DMS 273 treated with DMSO at 0.1 percent for 48 hours (cell line): ENCODE measurements at regions not wholly inside any gene's neighbourhood (a gene's known extent, or its start where the extent isn't known, plus 50 kb on each side); places are given as distances from the start of the nearest gene placed in this dataset.
"Not testable (repeated sequence)": the region's sequence is repeated elsewhere in the genome, so short reads cannot be mapped to it uniquely, and the experiment has no call there.

ENCODE experiments used
- DNase-seq: peaks from one replicate; lab custom pipeline; 2025; lab: John Stamatoyannopoulos, UW

DNA sequence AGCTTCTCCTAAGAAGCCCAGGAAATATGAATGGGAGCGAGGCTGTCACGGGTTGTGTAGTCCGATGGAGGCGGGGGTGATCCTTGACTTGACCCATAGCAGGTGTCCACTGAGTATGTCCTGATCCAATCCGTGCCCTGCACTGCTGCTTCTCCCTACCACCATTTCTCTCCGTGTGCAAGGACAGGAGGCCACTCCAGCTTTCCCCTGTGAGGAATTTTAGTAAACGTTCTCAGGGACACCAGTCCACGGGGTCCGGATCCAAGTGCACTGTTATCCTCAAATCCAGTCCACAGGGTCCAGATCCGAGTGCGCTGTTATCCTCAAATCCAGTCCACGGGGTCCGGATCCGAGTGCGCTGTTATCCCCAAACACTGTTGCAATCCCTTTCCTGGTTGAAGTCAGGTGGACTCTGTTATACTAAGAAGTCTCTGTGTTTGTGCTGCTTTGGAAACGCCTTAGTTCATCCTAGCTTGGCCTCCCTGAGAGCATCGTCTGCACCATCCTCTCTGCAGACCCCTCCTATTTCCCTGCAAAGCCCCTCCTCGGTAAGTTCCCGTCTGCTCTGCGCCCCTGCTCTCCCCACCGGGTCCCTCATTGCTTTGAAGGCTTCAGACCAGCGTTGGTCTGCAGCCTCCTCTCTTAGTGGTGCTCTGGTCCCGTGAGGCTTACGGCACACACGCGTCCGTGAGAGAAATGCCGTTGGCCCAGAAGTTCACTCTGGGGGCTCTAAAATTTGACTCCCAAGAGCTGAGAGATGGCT lies 303.5 kb downstream of the TEX29 start:
- DNase-seq: no peak

DNA sequence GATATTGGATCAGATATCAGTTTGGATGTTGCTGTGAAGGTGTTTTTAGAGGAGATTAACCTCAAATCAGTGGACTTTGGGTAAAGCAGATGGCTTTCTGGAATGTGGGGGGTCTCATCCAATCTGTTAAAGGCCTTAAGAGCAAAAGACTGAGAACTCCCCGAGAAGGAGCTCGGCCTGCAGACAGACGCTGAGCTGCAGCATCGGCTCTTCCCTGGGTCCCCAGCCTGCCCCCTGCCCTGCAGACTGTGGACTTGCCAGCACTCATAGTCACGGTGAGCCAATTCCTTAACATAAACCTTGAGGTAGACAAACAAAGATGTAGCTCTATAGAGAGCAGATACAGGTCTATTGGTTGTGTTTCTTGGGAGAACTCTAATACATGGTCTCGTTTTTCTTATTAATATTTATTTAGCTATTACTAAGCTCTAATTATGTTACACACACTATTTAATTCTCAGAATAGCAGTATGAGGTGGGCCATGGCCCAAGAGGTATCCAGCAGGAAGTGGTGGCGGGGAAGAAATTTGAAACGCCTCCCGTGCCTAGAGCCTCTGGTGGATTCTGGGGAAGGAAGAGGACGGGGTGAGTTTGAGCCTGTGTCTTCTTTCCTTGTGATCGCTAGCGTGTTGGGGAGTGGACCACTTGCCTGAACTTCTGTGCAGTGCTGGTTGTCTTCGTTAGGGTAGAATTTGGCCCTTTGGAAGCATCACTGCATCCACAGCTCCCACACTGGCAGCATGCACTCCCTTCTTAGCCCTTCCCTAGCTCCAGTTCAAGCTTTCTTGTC lies 305.3 kb downstream of the TEX29 start:
- no peak for DNase-seq

DNA sequence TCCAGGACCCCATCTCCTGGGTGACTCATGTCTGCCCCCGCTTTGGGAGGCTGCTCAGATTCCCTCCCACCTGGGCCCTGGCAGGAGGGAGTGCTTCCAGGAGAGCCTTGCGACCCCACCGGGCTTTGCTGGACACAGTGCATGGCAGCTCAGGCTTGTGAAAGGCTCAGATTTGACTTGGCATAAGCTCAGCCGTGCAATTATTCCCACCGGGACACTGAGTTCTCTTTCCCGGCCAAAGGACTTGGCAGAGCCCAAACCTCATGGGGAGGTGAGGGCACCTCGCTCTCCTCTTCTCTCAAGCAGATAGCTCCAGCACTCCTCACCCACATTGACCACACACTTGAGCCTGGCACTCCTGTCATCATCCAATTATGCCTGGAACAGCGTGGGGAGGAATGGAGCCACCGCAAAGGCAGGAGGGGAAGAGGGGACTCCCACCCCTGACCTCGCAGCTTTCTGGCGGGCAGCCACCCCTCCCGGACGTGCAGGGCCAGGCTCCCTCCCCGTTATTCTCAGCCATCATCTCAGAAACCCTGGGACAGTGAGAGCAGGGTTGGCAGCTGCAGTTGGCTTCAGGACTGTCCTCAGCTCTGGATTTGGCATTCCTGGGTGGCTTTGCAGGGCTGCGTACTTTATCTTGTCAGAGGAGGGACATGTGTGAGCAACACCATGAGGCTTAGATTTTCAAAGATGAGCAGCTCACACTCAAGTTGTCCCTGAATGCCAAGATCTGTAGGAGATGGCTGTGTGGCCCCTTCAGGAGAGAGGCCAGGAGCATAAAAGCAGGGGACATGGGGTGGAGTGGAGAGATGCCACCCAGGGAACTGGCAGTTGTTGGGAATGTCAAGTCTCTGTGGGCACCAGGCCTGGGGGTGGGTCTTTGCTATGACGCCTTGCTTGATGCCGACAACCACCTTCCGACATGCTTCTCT lies 306.2 kb downstream of the TEX29 start:
- no peak for DNase-seq

DNA sequence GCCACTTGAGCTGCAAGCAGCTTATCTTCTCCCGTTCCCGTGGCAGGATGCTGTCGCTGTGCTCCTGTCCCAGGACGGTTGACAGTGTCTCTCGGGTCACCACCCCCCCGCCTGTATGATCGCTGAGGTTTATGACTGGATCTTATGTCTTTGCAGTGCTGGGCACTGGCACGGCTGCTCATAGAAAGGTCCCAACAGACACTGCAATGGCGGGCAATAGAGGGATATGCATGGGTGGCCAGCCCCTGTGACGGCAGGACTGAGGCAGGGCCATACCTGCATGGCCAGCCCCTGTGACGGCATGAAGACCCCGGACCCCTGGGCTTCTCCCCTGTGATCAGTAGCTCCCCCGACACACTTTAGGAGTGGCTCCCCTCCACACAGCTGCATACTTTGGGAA lies 307.2 kb downstream of the TEX29 start:
- DNase-seq: no peak

DNA sequence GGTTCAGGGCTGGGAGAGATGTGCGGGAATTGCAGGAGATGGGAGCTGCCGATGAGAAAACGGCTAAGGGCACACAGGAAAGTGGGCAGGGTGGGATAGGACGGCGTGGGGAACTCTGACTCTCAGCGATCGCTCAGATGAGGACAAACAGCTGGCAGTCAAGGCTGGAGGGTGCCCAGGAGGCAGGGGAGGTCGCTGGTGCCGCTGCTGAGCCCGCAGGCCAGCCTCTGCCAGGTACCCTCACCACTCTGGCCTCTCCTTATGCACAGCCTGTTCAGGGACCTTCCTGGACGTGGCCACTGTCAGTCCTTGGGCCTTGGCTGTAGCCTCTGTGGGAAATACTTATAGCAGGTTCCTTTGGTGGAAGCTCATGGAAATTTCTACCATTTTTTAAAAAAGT lies 308.6 kb downstream of the TEX29 start:
- DNase-seq: no peak

DNA sequence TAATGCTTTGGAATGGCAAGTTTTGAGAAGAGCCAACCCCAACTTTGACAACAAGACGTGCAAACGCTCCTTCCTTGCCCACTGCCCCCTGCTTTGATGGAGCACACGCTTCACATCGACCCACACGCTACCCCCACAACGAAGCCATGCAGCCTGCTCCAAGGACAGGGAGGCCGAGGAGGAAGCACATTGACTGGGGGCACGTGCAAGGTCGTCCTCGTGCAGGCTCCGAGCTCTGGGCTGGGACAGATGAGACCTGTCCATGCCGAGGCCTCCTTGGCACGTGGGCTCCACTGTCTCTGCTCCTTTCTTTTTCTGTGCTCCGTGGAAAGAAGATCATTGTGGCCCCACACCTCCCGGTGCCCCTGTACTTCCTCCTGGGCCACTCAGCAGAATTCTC lies 309.0 kb downstream of the TEX29 start:
- no peak for DNase-seq

DNA sequence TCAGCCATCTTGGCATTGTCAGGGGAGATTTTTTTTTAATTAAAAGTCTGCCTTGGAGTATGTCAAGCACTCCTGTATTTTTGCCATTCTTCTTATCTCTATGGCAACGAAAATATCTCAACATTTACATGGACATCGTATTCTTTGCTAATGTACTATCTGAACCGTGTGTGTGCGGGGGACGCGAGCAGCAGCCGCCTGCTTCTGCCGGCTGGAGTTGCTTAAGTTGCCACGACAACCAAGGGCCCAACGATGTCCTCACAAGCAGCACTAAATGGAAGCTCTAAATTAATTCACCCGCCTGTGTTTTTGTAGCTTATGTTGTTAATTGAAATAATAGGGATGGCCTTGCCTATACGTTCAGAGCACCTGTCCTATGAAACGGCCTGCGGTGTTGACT lies 309.5 kb downstream of the TEX29 start:
- DNase-seq: no peak

DNA sequence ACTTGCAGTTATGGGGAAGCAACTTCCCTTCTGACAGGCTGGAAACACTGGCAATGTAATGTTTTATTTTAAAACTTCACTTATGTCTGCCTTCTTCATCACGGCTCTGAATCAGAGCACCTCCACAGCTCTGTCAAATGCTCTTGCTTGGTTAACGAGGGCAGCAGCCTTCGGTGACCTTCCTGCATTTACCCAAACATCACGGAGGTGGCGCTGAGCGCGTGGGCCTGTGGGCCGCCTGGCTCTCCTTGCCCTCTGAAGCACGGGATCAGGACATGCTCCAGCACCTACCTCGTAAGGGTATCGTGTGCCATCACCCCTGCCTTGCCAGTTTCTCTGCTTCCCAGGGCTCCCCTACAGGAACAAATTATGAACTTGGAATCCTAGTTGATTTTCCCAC lies 310.0 kb downstream of the TEX29 start:
- no peak for DNase-seq

DNA sequence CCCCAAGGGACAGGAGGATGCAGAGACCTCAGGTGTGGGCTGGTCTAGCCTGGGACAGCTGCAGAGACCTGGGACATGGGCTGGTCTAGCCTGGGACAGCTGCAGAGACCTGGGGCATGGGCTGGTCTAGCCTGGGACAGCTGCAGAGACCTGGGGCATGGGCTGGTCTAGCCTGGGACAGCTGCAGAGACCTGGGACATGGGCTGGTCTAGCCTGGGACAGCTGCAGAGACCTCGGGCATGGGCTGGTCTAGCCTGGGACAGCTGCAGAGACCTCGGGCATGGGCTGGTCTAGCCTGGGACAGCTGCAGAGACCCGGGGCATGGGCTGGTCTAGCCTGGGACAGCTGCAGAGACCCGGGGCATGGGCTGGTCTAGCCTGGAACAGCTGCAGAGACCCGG lies 310.8 kb downstream of the TEX29 start:
- not testable (repeated sequence) for DNase-seq

DNA sequence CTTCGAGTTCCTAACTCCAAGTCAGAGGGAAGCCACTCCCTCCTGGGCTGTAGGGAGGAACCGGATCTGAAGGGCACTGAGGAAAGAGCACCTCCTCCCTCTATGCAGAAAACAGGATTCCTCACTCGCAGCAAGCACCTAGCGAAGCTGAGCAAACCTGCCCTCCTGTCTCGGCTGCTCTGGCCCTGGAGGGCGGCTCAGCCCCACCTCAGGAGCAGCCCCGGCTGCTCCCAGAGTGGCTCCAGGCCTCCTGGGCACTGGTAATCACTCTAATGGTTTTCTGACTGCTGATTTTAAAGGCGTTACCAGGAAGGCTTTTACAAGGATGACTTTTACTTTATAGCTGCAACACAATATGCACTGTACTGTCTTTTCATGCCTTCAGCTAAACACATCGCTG lies 312.5 kb downstream of the TEX29 start:
- DNase-seq: no peak

DNA sequence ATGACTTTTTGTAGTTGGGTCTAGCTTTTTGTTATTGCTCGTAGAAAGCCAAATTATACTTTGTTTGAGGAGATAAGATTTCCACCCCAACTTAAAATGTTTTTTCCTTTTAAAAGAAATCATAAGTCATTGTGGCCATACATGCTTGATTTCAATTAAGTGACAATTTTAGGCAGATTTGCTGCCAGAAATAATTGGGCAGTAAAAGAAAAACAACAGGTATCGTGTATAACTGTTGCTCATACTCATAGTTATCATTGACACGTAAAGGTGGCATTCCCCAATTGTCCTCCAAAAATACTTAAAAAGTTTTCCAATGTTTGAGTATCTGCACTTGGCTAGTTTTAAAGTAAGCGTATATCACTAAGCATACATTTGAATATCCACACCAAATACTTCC lies 313.0 kb downstream of the TEX29 start:
- DNase-seq: no peak

DNA sequence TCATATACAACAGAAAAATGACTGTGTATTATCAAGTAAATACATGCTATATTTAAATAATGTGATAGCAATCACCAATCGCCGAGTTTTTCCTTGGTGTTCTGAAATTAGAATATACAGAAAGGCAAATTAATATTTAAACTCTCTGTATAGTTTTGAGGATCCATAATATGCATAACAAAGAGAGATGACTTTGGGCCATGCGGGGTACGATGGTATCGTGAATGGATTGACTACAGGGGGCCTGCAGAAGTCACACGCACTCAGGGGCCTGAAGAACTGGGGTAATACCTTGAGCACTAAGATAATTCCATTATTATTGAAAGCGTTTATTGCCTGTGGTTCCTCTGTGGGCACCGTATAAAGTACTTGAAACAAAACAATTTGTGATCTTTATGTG lies 314.0 kb downstream of the TEX29 start:
- DNase-seq: no peak

DNA sequence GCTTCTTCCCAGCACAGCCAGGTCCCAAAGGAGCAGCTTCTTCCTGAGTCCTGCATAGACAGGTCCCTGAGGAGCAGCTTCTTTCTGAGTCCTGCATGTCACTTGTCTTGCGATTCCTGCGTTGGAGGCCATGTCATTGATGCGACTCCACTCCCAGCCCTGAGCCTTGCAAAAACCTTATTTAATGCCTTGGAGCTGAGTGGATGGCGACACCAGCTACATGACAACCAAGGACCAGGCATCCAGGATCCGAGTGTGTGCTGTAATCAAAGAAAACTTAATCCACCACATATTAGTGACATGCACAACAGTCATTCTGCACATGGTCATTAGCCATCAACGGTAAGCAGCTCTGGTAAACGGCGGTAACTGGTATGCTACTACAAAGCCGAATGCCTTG lies 315.8 kb downstream of the TEX29 start:
- DNase-seq: no peak

DNA sequence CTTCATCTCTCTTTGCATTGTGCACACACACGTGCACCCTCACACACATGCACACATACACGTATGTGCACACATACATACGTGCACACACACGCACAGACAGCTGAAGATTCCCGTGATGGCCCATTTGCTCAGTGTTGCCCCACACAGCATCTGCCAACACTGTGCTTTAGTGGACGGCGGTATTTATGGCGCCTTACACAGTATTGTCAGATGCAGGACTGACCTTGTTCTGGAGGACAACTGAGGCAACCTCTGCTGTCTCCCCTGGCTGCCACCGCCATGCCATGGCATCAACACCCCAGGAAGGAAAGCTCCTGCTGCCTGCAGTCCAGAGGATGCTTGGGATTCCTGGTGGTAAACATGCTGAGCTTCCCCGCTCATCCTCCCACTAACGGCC lies 316.4 kb downstream of the TEX29 start:
- no peak for DNase-seq

DNA sequence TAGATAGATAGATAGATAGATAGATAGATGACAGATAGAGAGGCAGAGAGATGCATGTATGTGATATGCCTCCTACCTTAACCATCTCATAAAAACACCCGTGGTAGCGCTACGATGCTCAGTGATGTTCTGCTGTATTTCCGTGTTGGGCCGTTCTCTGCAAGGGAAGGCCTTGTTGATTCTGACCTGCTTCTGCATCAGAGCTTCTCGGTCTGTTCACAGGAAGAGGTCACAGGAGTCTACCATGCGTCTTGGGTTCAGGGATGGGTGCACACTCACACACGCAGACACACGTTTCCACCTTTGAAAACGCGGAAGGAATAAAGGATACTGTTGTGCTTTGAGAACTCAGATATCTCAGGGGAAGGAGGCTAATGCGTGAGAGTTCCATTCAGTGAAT lies 316.9 kb downstream of the TEX29 start:
- no peak for DNase-seq

DNA sequence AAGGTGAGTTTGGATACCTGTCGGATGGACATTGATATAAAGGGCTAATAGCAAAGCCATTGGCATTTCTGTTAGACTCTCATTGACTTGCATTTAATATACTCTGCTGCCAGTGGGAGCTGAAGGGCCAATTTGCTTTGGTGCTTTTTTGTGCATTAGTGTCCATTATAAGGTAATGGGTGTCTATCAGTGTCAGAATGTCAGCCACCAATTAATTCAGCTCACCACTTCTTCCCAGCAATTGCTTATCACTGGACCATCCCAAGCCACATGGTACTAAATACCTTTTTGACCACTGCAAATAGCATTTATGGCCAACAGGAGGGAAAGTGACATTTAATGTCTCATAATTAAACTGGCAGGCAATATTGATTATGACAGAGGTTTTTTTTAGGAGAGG lies 317.8 kb downstream of the TEX29 start:
- no peak for DNase-seq

DNA sequence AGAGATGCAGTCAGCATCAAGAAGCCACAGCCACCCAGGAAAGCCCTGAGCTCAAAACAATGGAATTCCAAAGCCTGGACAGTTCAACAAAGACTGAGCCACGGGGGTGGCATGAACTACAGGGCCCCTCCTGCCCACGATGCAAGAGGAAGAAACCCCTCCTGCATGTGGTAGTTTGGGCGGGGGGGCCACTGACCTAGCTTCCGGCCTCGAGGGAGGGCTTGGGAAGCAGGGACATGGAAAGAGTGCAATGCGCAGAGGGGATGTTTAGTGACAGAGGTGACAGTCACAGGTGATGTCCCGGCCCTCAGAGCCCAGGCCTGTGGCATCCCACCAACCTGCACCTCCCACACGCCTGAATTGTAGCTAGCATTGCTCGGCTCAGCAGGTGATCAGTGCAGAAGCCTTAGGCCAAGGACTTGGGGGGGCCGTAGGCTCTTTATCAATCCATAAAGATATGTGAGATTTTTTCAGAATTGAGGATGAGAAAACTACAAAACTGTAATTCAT lies 318.8 kb downstream of the TEX29 start:
- DNase-seq: no peak

DNA sequence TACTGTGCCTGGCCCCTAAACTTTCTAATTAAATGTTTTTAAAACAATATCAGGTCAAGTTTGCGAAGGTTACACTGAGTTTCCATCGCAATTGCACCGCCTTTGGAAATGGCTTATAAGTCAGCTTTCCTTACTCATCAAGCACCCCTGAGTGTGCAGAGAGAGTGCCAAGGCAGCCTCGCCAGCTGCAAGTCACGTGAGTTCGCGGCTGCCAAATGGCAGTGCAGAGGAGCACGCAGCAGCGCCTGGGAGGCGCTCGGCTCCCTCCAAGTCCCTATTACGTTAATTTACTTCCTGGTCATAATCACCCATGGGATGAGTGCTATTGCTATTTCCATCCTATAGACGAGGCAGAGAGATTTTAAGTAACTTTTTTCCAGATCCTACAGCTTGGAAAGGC lies 319.6 kb downstream of the TEX29 start:
- DNase-seq: no peak

DNA sequence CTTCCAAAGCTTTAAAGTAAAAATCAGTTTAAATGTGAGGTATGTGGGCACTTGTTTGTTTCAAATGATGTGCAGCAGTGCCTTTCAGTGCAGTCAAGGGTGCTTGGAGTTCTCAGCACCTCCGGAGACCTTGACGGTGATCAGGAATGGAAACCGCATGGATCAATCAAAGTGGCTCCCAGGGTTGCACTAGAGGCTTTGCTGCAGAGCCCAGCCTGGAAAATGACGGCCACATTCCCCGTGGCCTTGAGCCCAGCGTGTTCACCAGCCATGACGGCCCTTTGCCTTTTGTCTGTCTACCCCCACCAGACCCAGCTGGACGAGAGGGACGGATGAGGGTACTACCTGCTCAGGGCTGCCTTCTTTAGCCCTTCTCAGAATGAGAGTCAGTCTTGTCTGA lies 320.0 kb downstream of the TEX29 start:
- DNase-seq: no peak

DNA sequence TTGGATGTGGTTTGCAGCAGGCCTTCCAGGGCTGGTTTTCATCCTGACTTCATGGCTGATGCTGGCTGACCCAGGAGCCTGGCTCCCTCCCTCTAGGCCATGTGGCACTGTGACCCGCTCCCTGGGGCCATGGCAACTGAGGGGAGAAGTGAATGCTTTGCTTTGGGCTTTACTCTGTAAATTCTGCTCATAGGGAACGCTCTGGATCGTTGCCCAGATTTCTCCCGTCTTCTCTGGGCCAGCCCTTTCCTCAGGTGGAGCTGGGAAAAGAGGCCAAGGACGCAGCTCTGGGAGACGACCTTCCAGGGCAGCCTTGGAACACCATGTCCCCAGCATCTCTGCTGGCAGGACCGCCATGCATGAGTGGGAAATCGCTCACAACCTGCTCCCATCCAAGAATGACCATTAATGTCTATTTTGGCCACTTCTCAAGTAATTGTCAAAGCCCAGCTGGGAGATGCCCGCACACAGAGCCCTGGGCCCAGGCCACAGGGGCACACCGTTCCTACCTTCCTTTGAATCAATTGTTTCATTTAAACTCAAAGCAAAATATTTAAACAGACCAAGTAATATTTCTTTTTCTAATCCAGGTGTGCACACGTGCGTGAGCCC lies 321.8 kb downstream of the TEX29 start:
- DNase-seq: no peak

DNA sequence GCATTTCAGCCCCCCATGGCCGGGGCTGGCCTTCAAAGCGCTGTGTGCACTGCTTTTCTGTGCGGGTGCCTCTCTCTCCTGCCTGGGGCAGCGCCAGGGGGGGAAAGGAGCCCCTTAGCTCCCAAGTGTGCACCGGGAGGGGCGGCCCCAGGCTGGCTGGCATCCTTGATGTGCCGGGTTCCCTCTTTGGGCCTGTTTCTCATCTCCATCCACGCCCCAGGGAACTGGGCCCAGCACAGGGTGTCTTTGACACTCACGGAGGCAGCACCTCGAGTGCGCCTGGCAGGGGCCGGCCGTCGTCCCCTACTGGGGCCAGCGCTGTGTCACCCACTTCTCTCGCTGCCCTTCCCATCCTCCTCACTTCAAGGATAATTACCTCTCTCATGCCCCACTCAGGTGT lies 324.3 kb downstream of the TEX29 start:
- DNase-seq: no peak

DNA sequence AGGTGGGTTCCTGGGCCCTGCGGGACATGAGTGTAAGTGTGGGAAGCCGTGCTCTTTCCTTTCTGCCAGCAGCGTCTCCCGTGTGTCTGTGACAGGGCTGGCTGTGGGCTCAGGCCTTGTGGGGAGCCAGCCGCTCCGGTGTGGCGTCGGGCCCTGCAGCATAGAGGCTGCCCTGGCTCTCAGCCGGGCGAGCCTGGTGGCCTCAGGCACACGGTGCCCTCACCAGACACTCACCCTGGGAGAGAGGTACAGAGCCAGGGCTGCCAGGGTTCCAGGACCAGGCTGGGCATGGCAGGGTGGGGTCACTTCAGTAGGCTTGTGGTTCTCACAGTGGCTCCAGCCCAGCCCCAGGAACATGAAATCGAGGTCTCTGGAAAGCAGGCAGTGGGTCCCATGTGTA lies 324.8 kb downstream of the TEX29 start:
- no peak for DNase-seq
